H1 (cell line): ENCODE measurements at regions not wholly inside any gene's neighbourhood (a gene's known extent, or its start where the extent isn't known, plus 50 kb on each side); places are given as distances from the start of the nearest gene placed in this dataset.

Source experiments
- ATF3 ChIP-seq: IDR thresholded peaks from 2 replicates; pipeline ENCODE4 v1.6.1; 2011; ENCODE audit warnings: low read depth, mild to moderate bottlenecking, low read length; ENCODE audit not compliant: insufficient read depth
- BRCA1 ChIP-seq: IDR thresholded peaks from 2 replicates; pipeline ENCODE4 v1.6.1; 2012; ENCODE audit warnings: low read depth, low read length, improper control_type of control experiment
- MAX ChIP-seq: IDR thresholded peaks from 2 replicates; pipeline ENCODE4 v1.6.1; 2012; ENCODE audit warnings: inconsistent platforms

GRCh38 chr4:124583797-124584196 lies 128.7 kb downstream of the ANKRD50 start (continued):
- TF ChIP-seq MAX, result no peak
- TF ChIP-seq ATF3, result no peak
- TF ChIP-seq BRCA1, result no peak
